ENCODE measurements at regions not wholly inside any gene's neighbourhood (a gene's known extent, or its start where the extent isn't known, plus 50 kb on each side); places are given as distances from the start of the nearest gene placed in this dataset.

DNA sequence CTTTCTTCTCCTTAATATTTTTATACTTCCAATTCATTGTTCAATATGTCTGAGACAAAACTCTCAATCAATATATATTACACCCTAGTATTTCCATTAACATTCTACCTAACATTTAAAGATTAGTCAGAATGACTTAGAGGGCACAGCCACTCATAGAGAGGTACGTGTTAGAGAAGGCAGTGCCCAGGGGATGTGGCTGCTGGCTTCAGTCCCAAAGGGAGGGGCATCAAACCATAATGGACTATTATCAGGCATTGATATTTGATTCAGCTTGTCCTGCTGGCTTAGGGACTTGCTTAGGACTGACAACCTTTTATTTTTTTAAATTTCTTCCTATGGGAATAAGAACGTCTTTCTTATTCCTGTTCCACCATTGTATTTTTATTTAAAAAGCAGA lies 1392.0 kb upstream of the ATXN8OS start:
- dilution Hi-C loops (cut with MboI; ENCODE audit: extremely low pct_ligation_motif_present, low sequenced_read_pairs) = no loop called here
- no peaks in the 10 kb centered on the region for H3K9me3 ChIP-seq (ENCODE audit: control insufficient read depth, low read depth, low read length)
- no peak for DNase-seq (ENCODE audit: low read depth, low spot score)
- H3K36me3 ChIP-seq (ENCODE audit: control insufficient read depth in 2 of 2, extremely low read depth in 1 of 2, insufficient read depth in 2 of 2, low read length in 2 of 2) = no peaks in the 10 kb centered on the region
- no peak overlapping the region for H3K9ac ChIP-seq (ENCODE audit: control insufficient read depth, extremely low read depth, insufficient read depth, low read length)
- no peak overlapping the region for H3K4me3 ChIP-seq (ENCODE audit: control insufficient read depth in 2 of 3, extremely low read depth in 1 of 3, insufficient read depth in 2 of 3, low read depth in 1 of 3, low read length in 3 of 3)
- H3K4me2 ChIP-seq (ENCODE audit: control insufficient read depth, extremely low read depth, insufficient read depth, low read depth, low read length) = no peak overlapping the region
- TF ChIP-seq EZH2 (IDR thresholded peaks at IDR 0.05; ENCODE audit: low read length) = no peak
- TF ChIP-seq, protein P1, sequence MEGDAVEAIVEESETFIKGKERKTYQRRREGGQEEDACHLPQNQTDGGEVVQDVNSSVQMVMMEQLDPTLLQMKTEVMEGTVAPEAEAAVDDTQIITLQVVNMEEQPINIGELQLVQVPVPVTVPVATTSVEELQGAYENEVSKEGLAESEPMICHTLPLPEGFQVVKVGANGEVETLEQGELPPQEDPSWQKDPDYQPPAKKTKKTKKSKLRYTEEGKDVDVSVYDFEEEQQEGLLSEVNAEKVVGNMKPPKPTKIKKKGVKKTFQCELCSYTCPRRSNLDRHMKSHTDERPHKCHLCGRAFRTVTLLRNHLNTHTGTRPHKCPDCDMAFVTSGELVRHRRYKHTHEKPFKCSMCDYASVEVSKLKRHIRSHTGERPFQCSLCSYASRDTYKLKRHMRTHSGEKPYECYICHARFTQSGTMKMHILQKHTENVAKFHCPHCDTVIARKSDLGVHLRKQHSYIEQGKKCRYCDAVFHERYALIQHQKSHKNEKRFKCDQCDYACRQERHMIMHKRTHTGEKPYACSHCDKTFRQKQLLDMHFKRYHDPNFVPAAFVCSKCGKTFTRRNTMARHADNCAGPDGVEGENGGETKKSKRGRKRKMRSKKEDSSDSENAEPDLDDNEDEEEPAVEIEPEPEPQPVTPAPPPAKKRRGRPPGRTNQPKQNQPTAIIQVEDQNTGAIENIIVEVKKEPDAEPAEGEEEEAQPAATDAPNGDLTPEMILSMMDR (optimal IDR thresholded peaks at IDR 0.05 in 1 of 3, IDR thresholded peaks at IDR 0.05 in 1 of 3, conservative IDR thresholded peaks at IDR 0.05 in 1 of 3; ENCODE audit: extremely low read depth in 1 of 3, insufficient read depth in 2 of 3, low read length in 3 of 3) = no peak
- H3K4me1 ChIP-seq (ENCODE audit: control insufficient read depth, extremely low read depth, insufficient read depth, low read length) = no peaks in the 10 kb centered on the region
- no peak overlapping the region for H3K27ac ChIP-seq (ENCODE audit: control insufficient read depth, insufficient read depth, low read length)
- H2AFZ ChIP-seq (ENCODE audit: control insufficient read depth, low read length) = no peak overlapping the region
- no peaks in the 10 kb centered on the region for H3K79me2 ChIP-seq (ENCODE audit: control insufficient read depth, insufficient read depth, low read length)
- FAIRE-seq = no peak
- no peaks in the 10 kb centered on the region for H3K9me1 ChIP-seq (ENCODE audit: control insufficient read depth, extremely low read depth, insufficient read depth, low read length)
- H4K20me1 ChIP-seq (ENCODE audit: control insufficient read depth, extremely low read depth, insufficient read depth, low read length) = no peaks in the 10 kb centered on the region
- no peaks in the 10 kb centered on the region for H3K27me3 ChIP-seq (ENCODE audit: control insufficient read depth, extremely low read depth, insufficient read depth, low read length)

DNA sequence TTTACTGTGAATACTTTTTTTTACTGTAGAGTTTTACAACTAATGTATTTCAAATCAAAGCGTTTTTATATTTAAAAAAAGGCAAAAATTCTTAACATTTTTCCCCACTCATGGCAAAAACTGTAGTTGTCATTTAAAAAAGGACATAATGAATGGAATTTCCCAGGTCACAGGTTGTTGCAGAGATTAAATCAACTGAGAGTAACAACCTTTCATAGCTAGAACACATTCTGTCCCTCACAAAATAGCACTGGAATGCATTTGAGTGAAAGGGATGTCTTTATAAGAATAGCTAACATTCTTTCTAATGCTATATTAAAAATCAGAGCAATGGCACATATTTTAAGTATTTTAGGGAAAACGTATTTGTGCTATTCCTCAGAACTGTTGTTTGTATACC lies 1393.3 kb upstream of the ATXN8OS start:
- dilution Hi-C loops (cut with MboI; ENCODE audit: extremely low pct_ligation_motif_present, low sequenced_read_pairs) = no loop called here
- no peaks in the 10 kb centered on the region for H3K36me3 ChIP-seq (ENCODE audit: control insufficient read depth in 2 of 2, extremely low read depth in 1 of 2, insufficient read depth in 2 of 2, low read length in 2 of 2)
- TF ChIP-seq, protein P1 (optimal IDR thresholded peaks at IDR 0.05 in 1 of 3, IDR thresholded peaks at IDR 0.05 in 1 of 3, conservative IDR thresholded peaks at IDR 0.05 in 1 of 3; ENCODE audit: extremely low read depth in 1 of 3, insufficient read depth in 2 of 3, low read length in 3 of 3) = no peak
- TF ChIP-seq EZH2 (IDR thresholded peaks at IDR 0.05; ENCODE audit: low read length) = no peak

More for the DNA sequence above, 1393.3 kb upstream of the ATXN8OS start:
- Histone ChIP-seq H4K20me1 (ENCODE audit: control insufficient read depth, extremely low read depth, insufficient read depth, low read length) (no peaks in the 10 kb centered on the region), H3K27ac (ENCODE audit: control insufficient read depth, insufficient read depth, low read length) (no peak overlapping the region), H3K27me3 (ENCODE audit: control insufficient read depth, extremely low read depth, insufficient read depth, low read length) (no peaks in the 10 kb centered on the region), H3K9me1 (ENCODE audit: control insufficient read depth, extremely low read depth, insufficient read depth, low read length) (no peaks in the 10 kb centered on the region), H2AFZ (ENCODE audit: control insufficient read depth, low read length) (no peak overlapping the region), H3K79me2 (ENCODE audit: control insufficient read depth, insufficient read depth, low read length) (no peaks in the 10 kb centered on the region), H3K9me3 (ENCODE audit: control insufficient read depth, low read depth, low read length) (no peaks in the 10 kb centered on the region), H3K4me2 (ENCODE audit: control insufficient read depth, extremely low read depth, insufficient read depth, low read depth, low read length) (no peak overlapping the region), H3K4me1 (ENCODE audit: control insufficient read depth, extremely low read depth, insufficient read depth, low read length) (no peaks in the 10 kb centered on the region), H3K4me3 (ENCODE audit: control insufficient read depth in 2 of 3, extremely low read depth in 1 of 3, insufficient read depth in 2 of 3, low read depth in 1 of 3, low read length in 3 of 3) (no peak overlapping the region), H3K9ac (ENCODE audit: control insufficient read depth, extremely low read depth, insufficient read depth, low read length) (no peak overlapping the region)
- DNase-seq (ENCODE audit: low read depth, low spot score) (no peak), FAIRE-seq (no peak)

Data from keratinocyte (primary cell).